ENCODE measurements at regions not wholly inside any gene's neighbourhood (a gene's known extent, or its start where the extent isn't known, plus 50 kb on each side); places are given as distances from the start of the nearest gene placed in this dataset.

DNA sequence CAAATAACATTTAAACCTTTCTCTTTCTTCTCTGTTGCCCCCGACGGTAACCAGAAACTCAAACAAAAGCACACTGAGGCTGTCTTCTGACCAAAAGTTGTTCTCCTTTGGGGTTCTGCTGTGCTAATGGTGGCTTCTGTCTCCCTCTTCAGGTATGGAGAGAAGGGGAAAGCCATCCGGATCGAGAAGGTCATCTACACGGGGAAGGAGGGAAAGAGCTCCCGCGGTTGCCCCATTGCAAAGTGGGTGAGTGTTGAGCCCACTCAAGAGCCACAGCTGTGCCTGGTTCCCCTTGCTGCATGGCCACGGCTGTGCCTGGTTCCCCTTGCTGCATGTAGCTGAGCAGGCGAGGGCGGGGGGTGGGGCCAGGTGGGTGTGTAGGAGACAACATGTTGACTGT, 67.4 kb downstream of the BOLA3 start:
- H3K4me3 ChIP-seq (ENCODE audit: low read length): no peak overlapping the region
- no peaks in the 10 kb centered on the region for H3K79me2 ChIP-seq (ENCODE audit: control insufficient read depth, low read length)
- TF ChIP-seq, protein P1, sequence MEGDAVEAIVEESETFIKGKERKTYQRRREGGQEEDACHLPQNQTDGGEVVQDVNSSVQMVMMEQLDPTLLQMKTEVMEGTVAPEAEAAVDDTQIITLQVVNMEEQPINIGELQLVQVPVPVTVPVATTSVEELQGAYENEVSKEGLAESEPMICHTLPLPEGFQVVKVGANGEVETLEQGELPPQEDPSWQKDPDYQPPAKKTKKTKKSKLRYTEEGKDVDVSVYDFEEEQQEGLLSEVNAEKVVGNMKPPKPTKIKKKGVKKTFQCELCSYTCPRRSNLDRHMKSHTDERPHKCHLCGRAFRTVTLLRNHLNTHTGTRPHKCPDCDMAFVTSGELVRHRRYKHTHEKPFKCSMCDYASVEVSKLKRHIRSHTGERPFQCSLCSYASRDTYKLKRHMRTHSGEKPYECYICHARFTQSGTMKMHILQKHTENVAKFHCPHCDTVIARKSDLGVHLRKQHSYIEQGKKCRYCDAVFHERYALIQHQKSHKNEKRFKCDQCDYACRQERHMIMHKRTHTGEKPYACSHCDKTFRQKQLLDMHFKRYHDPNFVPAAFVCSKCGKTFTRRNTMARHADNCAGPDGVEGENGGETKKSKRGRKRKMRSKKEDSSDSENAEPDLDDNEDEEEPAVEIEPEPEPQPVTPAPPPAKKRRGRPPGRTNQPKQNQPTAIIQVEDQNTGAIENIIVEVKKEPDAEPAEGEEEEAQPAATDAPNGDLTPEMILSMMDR (IDR thresholded peaks at IDR 0.05; ENCODE audit: low read depth, low read length, poor library complexity, severe bottlenecking): no peak
- no peak for TF ChIP-seq EZH2phosphoT487 (IDR thresholded peaks at IDR 0.05; ENCODE audit: borderline replicate concordance, low read length)
- H3K27me3 ChIP-seq (ENCODE audit: control insufficient read depth, low read length): no peaks in the 10 kb centered on the region
- no peak overlapping the region for H3K4me2 ChIP-seq (ENCODE audit: low read length)
- no peaks in the 10 kb centered on the region for H4K20me1 ChIP-seq (ENCODE audit: control insufficient read depth, insufficient read depth, low read depth, low read length)
- no peaks in the 10 kb centered on the region for H3F3A ChIP-seq (ENCODE audit: control insufficient read depth, insufficient read depth)
- no peaks in the 10 kb centered on the region for H3K9me3 ChIP-seq (ENCODE audit: control insufficient read depth, insufficient read depth, low read length)
- peaks cover 42% of the 10 kb centered on the region for H3K36me3 ChIP-seq (ENCODE audit: control insufficient read depth, low read length)
- H3K4me1 ChIP-seq (ENCODE audit: control insufficient read depth, low read length): no peaks in the 10 kb centered on the region
- no peaks in the 10 kb centered on the region for H3K9me2 ChIP-seq (replicated peaks; ENCODE audit: control insufficient read depth, low read length)
- no peak overlapping the region for H3K27ac ChIP-seq (ENCODE audit: low read depth, low read length)

DNA sequence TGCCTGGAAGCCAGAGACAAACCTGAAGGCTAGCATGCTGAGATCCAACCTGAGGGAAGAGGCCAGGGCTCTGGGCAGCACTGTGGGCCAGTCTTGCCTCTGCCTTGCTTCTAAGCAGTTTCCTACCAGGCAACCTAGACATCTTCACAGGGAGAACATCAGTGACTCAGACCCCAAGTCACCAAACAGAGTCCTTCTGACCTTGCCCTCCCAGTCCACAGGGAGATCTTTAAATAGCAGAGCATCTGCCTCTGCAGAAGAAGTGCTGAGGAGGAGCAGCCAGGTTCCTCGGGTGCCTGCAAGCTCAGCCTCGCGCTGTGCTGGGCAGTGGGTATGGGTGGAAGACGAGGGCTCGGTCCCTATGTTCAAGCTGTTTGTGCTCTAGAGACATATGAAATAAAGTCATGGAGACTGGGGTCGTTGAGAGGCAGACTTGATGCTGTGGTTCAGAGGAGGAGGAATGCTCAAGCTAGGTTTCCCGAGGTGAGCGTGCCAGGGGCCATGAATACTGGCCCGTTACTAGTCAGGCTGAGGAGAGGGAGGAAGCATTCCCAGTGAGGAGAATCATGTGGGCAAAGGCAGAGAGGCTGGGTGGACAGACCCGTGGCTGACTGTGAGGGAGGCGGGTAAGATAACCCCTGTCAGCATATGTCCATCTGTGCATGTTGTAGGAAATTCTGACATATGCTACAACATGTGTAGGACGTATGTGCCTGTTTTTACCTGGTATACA, 66.5 kb downstream of the BOLA3 start:
- TF ChIP-seq, protein P1 (IDR thresholded peaks at IDR 0.05; ENCODE audit: low read depth, low read length, poor library complexity, severe bottlenecking): no peak
- TF ChIP-seq EZH2phosphoT487 (IDR thresholded peaks at IDR 0.05; ENCODE audit: borderline replicate concordance, low read length): no peak
- Histone ChIP-seq H3F3A (ENCODE audit: control insufficient read depth, insufficient read depth) (no peaks in the 10 kb centered on the region), H4K20me1 (ENCODE audit: control insufficient read depth, insufficient read depth, low read depth, low read length) (no peaks in the 10 kb centered on the region), H3K9me3 (ENCODE audit: control insufficient read depth, insufficient read depth, low read length) (no peaks in the 10 kb centered on the region), H3K4me3 (ENCODE audit: low read length) (no peak overlapping the region), H3K27ac (ENCODE audit: low read depth, low read length) (no peak overlapping the region), H3K27me3 (ENCODE audit: control insufficient read depth, low read length) (no peaks in the 10 kb centered on the region), H3K4me1 (ENCODE audit: control insufficient read depth, low read length) (no peaks in the 10 kb centered on the region), H3K4me2 (ENCODE audit: low read length) (no peak overlapping the region), H3K9me2 (replicated peaks; ENCODE audit: control insufficient read depth, low read length) (no peaks in the 10 kb centered on the region), H3K36me3 (ENCODE audit: control insufficient read depth, low read length) (peaks cover 42% of the 10 kb centered on the region), H3K79me2 (ENCODE audit: control insufficient read depth, low read length) (no peaks in the 10 kb centered on the region)

DNA sequence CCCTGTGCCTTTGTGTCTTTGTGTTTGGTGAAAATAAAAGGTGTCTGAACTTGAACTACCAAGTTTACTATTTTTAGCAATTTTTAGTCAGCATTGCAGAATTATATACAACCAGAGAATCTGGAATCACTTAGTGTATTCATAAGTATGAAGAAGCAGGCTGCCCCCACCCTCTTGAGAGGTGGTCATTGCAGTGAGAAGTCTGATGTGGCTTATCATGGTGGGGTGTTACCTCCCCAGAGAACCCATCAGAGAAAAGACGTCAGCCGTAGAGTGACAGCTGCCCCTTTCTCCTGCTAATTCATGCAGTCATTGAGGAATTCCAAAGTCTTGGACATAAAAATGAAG, 66.0 kb downstream of the BOLA3 start:
- H4K20me1 ChIP-seq (ENCODE audit: control insufficient read depth, insufficient read depth, low read depth, low read length): no peaks in the 10 kb centered on the region
- TF ChIP-seq EZH2phosphoT487 (IDR thresholded peaks at IDR 0.05; ENCODE audit: borderline replicate concordance, low read length): no peak
- TF ChIP-seq, protein P1 (IDR thresholded peaks at IDR 0.05; ENCODE audit: low read depth, low read length, poor library complexity, severe bottlenecking): no peak

More for the DNA sequence above, 66.0 kb downstream of the BOLA3 start:
- no peaks in the 10 kb centered on the region for H3F3A ChIP-seq (ENCODE audit: control insufficient read depth, insufficient read depth)
- H3K27ac ChIP-seq (ENCODE audit: low read depth, low read length): no peak overlapping the region
- H3K27me3 ChIP-seq (ENCODE audit: control insufficient read depth, low read length): no peaks in the 10 kb centered on the region
- H3K9me2 ChIP-seq (replicated peaks; ENCODE audit: control insufficient read depth, low read length): no peaks in the 10 kb centered on the region
- H3K79me2 ChIP-seq (ENCODE audit: control insufficient read depth, low read length): no peaks in the 10 kb centered on the region
- no peaks in the 10 kb centered on the region for H3K4me1 ChIP-seq (ENCODE audit: control insufficient read depth, low read length)
- no peak overlapping the region for H3K4me2 ChIP-seq (ENCODE audit: low read length)
- peaks cover 41% of the 10 kb centered on the region for H3K36me3 ChIP-seq (ENCODE audit: control insufficient read depth, low read length)
- H3K4me3 ChIP-seq (ENCODE audit: low read length): no peak overlapping the region
- no peaks in the 10 kb centered on the region for H3K9me3 ChIP-seq (ENCODE audit: control insufficient read depth, insufficient read depth, low read length)
